ENCODE measurements at regions not wholly inside any gene's neighbourhood (a gene's known extent, or its start where the extent isn't known, plus 50 kb on each side); places are given as distances from the start of the nearest gene placed in this dataset.

DNA sequence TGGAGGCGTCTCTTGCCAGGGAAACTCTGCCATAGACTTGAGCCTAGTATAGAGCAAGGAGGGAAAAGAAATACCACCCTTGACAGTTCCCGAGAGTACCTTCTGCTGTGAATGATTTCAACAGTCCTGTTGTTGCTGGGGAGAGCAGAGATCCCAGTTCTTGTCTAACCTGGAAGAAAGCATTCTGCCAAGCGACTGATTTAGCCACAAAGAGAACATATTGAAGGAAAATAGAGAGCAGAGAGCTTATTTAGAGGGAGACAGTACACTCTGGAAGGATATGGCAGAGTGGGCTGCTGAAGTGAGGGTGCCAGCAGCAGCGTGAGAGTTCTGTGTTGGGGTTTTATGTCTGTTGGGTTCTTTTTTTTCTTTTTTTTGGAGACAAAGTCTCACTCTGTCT is 966.9 kb upstream of the TMEM132C start:
- no peak for DNase-seq

DNA sequence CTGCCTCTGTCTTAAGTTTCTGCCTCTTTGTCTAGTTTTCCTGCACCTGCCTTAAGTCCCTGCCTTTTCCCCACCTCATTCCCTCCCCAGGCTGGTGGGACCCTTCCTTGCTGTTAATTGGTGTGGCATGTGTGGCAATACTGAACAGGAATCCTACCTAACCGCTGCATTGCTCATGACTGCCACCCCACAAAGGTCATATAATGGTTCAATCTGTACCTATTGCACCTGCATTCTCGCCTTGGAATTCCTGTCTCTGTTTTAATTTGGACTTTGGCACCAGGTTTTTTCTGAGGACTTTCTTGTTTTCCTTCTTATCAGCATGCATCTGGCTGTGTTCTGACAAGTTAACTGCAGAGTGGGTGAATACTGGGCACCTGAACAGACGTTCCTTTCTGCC is 966.2 kb upstream of the TMEM132C start:
- DNase-seq, result no peak

DNA sequence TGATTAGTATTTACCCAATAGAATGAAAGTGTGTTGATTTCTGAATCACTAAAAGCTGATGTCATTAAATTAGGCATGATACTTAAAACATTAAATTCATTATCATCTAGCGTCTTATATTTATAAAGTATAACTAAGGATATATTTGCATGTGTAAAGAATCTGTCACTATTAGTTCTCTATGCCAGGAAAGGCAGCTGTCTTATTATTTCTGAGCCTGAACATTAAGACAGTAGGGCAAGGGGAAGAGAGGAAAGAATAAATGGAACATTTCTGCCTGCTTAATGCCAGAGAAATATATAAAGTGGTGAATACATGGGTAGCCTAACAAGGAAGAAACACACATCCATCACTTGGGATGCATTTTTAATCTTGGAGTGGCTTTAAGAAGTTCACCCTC is 965.1 kb upstream of the TMEM132C start:
- DNase-seq, result no peak

DNA sequence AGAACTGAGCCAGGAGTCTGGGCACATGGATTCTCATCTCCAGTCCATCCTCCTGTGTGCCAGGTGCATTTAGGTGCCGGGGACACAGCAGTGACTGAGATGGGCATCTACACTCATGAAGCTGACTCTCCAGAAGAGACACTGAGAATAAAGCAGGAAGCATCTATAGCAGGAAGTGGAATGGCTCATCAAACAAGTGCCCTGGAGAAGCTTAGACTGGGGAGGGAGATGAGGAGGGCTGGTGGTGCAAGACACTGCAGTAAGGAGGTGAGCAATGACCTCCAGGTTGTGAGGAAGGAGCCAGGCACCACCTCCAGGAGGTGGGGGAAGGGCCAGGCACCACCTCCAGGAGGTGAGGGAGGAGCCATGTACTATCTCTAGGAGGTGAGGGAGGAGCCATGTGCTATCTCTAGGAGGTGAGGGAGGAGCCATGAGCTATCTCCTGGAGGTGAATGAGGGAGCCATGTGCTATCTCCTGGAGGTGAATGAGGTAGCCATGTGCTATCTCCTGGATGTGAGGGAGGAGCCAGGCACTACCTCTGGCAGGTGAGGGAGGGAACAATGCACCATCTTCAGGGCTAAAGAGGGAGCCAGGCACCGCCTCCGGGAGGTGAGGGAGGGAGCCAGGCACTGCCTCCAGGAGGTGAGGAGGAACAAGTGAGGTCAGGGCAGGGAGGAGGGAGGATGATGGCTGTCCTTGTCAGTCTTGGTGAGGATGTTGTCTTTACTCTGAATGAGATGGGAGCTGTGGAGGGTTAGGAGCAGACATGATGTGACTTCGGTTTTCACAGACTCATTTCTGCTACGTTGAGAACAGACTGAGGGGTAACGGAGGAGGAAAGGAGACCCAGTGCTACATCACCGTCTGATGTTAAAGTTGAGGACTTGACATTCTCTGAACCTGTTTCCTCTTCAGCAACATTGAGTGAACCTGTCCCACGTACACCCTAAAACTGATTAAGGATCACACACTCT is 961.9 kb upstream of the TMEM132C start:
- no peak for DNase-seq

DNA sequence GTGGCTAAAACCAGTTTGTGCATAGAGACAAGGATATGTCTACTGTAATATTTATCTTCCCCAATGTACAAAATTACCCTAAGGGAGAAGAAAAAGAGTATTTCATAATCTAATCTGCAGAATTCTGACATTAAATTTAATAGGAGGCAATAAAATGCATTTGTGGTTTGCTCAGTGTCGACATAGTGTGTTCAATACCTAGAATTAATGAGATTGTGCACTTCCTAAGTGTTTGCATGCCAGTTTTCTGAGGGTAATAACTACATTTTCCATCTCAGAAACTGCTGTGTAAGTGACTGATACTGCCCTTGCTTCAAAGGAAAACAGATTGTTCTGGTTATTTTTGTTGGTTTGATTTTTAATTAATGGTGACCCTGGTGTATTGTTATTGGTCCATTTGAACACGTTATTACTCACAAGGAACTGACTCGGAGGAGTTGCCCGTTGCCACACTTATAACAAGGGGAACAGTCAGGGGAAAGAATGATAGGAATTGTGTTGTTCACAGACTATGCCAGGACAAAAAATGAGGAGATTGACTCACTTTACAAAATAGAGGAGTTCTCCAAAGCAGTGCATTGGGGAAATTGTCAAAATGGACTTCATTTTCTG is 960.3 kb upstream of the TMEM132C start:
- DNase-seq, result no peak

DNA sequence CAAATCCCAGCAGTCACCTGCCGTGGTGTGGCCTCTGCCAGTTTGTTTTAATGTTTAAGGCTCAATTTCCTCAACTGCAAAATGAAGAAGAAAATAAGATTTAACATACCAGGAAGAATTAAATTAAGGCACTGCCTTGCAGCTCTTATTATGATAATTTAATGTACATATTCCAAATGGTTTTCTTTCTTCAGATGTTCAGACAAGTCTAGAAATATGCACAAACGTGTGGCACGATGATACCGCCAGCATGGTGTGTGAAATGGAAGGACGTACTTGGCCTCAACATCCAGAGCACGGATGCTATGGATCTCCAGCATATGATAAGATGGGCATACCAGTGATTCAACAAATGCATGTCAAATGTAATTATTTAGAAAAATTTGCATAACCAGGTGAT is 959.4 kb upstream of the TMEM132C start:
- no peak for DNase-seq

DNA sequence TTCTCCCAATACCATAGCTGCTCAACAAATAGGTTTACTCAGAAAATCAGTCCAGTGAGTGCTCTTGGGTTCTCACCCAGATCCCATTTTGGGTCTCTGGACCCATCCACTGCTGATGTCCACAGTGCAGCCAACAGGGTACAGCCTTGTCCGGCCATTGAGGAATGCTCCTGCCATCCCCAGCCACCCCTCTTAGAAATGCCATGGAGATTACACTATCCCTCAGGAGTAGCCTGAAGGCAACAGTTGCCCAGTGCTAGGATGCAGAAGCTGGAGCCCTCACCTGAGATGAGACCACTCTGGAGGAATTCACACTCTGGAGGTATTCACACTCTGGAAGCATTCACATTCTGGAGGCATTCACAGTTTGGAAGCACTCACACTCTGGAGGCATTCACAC is 958.8 kb upstream of the TMEM132C start:
- no peak for DNase-seq

DNA sequence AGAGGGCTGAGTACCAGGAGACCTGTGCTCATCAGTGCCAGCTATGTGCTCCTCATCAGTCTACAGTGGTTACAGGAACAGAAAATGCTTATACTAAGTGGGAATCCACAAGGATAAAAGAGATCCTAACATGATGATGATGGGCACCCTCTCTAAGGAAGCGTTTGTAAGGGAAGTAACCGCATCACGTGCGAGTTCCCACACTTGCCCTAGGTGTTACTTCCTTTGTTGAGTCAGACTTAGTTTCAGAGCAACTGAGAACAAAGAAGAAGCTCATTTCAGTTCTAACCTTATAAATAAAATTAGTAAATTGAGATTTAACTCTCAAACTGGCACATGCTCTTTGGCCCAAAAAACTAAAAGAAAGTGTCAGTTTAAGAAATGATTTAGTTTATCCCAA is 956.4 kb upstream of the TMEM132C start:
- no peak for DNase-seq

DNA sequence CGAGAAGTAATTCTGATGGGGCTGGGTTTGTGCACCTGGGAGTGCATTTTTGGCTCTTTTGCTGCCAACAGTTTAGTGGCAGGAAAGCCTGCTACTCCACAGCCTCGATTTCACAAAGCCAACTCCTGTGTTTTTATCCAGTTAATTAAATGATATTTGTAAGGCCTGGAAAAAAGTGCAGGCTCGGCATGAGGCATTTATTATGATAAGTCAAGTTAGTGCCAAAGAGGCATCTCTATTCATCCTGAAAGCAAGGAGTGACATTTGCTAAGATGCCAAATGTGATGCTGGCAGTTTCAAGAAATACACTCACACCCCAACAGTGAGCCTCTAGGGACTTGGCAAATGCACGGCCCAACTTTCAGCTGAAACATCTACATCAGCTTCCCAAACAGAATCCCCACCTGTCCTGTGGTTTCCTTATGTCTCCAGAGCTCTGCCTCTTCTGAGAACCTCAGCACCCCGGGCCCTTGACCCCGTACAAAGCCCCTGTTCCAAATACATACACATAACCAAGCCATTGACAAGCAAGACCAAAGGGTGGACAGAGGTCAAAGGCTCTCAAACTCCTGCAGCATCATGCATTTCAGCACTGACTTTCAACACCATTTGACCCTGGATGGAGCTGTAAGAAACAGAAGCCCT is 955.1 kb upstream of the TMEM132C start:
- DNase-seq, result no peak

DNA sequence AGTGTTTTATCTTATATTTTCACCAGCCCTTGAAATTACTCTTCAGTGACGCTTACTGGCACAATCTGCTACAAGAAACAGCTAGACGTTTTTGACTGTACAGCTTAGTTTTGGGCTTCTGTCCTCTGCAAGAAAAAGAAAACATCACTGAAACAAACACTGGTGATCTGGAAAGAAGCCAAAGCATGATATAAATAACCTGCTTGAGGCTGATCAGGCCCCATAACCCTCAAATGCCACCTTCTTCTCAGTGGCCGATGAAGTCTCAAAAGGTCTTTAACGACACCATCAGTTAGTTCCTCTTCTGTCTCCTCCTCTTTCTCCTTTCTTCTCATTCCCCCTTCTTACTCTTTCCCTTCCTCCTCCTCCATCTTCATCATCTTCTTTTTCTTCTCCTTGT is 942.3 kb upstream of the TMEM132C start:
- DNase-seq, result no peak

DNA sequence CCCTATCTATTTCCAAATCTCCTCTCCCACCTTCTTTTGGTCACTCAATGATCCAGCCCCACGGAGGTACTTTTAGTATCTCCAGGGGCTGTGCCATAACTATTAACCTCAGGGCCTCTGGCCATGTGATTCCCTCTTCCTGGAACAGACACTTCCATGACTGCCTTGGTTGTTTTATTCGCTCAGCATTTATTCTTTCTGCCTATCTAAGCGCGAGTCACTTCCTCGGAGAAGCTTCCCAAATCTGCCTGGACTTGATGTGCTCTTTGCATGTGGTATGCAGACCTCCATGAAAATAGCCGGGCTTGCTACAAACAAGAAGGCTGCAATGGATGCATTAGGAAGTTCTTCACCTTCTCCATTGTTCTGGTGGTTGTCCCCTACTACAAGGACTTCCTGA is 939.0 kb upstream of the TMEM132C start:
- DNase-seq, result no peak

DNA sequence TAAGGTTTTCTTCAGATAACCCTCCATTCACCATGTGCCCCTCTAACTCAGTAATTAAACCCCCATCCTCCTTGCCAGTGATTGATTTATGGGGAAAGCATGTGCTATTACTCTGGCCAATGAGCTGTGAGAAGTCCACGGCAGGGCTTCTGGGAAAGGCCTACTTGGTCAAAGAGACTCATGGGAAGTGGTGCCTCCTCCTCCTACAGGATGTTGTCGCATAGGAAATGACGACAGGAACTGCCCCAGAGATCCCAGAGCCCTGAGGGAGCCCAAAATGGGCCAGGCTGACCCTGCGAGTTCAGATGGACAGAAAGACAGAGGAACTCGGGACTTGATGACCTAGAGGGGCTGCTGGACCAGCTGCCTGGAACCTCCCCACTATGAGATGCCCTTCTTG is 938.1 kb upstream of the TMEM132C start:
- DNase-seq, result no peak

DNA sequence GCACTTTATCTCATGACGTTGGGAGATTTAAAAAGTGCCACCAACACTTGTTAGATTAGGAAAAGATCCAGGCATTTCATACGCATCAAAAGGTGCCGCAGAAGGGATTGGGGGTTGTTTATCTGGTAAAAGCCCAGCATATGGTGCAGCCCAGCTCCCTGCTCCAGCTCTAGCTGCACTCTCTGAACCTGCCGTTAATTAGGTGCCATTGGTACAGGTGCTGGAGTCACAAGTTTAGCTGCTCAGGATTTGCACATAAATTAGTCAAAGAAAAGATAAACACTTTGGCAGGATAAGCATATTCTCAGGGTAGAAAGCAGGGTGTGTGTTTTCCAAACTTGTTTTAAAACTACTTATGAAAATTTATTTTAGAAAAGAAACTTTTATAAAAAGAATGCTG is 932.6 kb upstream of the TMEM132C start:
- DNase-seq, result no peak

DNA sequence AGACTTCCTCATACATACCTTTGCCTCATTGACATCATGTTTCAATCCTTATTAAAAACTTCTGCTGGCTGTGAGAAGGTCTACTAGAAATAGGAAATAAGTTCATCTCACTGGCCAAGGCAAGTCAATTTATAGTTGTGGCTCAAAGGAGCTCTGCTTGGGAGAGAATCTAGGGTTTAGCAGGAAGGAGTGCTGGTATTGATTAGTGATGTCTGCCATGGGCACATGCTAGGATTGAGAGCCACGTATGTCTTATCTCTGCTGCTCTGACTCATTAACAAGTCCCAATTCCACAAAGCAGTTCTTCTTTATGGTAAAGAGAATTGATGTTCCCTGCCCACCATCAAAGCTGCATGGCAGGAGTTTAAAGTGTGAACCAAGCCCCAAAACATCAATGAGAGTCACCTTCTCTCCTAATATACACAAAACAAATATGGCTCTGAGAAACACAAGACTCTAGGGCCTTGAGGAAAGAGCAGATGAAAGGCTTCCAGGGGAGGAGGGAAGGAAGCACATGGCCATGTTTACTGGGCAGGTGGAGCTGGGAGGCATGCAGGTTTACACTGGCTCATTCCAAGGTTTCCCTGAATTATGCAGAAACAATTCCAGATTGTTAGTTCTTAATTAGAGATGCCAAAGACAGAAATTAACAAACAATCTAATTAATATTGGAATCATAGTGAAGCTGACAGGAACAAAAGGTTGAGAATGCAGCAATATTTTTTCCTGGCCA is 931.9 kb upstream of the TMEM132C start:
- no peak for DNase-seq

DNA sequence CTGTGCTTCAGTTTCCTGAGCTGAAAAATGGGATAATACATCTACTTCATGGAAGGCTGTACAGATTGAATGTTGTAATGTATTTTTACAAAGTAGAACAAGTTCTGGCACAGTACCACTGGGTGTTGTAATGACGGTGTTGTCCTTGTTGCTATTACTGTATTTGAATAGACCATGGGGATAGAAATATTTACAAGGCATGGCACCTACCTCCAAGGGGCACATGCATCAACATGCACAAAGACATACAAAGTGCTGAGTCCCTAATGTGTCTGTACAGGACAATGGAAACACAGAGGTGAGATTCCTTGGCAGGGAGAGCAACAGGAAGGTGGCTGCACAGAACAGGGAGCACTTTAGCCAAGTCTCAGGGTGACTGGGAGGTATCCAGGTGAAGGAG is 930.6 kb upstream of the TMEM132C start:
- DNase-seq, result no peak

DNA sequence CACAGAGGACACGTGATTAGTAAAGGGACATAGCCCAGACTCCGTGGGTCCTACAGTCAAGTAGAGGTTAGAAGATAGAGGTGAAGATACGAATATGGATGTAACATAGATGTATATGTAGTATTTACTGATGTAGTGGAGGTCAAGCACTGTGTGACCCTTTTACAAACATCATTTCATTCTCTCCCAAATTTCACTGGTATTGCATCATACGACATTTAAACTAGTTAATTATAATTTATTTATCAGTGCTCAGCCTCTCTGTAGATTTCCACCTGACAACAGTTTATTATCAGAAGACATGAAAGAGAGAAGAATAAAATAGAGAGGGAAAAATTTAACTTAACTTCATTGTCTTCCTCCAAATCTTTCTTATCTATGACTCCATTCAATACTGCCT is 927.9 kb upstream of the TMEM132C start:
- no peak for DNase-seq

DNA sequence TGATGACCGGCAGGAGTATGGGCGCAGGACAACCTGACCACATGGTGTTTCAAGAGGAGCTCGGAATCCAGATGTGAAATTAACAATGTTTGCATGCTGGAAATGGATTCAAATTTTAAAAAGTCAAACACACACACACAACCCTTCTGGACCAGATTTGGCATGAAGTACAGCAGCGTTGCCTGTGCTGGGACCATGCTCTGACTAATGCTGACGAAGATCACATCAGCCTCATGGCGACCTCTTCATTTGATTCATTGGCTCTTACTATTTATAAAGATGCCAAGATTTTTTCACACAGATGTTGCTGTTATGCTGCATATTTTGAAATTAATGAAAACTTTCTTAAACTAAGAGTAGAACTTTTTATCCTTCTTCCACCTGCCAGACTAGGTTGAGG is 926.6 kb upstream of the TMEM132C start:
- DNase-seq, result no peak

DNA sequence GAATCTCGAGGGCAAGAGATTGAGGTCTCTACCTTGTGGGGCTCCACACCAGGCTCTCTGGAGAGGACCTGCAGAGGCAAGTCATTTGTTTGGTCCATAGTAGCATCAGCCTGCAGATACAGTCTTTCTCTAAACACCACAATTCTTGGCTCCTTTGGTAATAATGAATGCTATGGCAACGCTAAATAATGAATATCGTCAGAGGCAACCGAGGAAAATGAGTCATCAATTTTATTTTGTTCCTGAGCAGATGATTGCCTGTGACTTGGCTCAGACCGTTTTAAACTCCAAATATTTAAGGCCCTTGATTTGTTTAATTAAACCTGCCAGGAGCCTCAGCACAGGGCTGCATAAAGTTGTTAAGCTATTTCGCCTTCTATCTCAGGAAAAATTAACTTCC is 924.1 kb upstream of the TMEM132C start:
- DNase-seq, result no peak

DNA sequence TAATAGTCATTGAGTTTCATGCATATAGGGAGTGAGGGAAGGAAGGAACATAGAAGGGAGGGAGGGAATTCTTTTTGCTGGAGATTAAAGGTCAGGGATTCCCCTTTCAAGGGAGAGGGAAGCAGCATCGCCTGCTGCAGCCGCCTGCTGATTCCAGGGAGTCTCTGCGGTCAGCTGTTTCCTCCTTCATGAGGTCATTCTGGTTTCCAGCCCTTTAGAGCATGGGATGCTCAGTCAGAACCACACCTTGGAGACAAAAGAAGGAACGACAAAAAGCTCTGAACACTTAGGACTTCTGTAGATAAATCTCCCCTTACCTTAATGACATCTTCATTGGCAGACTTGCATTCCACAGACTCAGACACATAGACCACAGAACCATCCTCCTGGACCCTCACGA is 923.0 kb upstream of the TMEM132C start:
- no peak for DNase-seq

DNA sequence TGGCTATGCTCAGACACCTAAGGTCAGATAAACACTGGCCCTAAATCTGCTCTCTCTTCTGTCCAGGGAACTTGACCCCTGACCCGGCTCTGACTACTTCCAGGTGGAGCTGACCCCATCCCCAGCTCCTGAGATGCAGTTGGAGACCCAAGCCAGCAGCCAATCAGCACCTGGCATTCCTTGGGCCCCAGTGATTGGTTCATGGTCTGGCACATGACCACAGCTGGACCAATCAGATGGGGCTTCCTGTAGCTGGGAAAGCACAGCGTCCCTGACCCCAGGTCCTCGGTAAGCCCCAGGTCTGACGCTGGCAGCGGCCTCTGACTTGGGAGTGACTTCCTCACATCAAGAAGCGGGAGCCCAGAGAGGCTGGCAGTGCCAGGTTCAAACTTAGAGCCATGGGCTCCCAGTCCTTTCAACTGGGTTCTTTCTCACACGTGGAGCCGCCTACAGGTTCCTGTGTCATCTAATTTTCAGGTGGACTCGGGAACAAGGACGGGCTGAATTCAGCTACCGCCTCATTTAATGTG is 915.4 kb upstream of the TMEM132C start:
- DNase-seq, result no peak

DNA sequence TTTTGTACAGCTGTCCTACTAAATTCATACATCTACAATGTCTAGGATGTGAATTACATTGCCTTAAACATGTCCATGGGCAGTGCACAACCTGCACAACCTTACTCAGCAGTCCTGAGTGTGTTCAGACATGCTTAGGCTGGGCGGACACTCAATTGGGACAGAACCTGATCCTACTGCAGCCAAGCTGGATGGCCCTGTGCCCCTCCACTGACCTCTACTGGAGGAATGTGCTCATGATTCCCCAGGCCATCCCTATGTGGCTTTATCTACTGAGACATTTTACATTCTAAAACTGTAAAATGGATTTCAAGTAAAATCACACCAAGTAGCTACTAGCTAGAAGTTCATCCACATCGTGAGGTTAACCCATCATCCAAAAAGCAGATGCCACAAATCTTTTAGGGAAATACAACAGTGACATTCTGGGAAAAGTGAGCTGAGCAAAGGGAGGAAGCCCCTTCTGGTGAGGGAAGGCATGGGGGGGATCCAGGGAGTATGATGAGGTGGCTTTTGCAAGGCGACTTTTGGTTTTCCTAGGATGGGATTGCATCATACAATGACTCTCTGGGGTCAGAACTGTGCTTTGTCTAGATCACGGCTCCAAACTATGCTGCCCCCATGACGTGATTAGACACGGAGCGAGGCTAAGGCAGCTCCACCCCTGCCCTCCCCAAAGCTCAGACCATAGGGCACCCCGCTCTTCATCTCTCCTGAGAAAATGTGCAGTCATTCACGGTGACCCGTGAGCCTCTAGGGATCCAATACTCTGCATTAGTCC is 911.7 kb upstream of the TMEM132C start:
- DNase-seq, result no peak

DNA sequence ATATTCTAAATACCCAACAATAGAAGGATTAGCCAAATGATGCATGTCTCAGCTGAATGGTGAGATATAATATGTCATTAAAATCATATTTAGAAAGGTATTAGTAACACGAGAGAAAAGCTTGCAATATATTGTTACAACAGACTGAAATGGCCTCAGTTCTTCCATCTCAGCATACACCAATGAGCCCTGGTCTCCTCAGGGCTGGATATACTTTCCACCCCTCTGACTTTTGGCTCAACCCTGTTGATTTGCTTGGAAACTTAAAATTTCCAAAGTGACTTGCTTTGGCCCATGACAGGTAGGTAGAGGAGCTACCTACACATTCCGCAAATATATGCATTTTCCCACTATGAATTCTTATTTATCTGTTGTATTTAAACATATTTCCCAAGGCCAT is 908.1 kb upstream of the TMEM132C start:
- DNase-seq, result no peak
